SK-MEL-5 (cell line): ENCODE measurements at regions not wholly inside any gene's neighbourhood (a gene's known extent, or its start where the extent isn't known, plus 50 kb on each side); places are given as distances from the start of the nearest gene placed in this dataset.
"Not testable (repeated sequence)": the region's sequence is repeated elsewhere in the genome, so short reads cannot be mapped to it uniquely, and the experiment has no call there.

Experiments used
- DNase-seq: peaks from one replicate; pipeline ENCODE4 v3.0.0-alpha.2; 2016; ENCODE audit warnings: low read depth, low spot score
- in situ Hi-C: cut with HindIII; loops from 2 replicates; pipeline ENCODE4 v1.10.0; 2016; ENCODE audit warnings: low sequenced_read_pairs, high pct_unique_total_duplicates, low pct_unique_long_range_greater_than_20kb

DNA sequence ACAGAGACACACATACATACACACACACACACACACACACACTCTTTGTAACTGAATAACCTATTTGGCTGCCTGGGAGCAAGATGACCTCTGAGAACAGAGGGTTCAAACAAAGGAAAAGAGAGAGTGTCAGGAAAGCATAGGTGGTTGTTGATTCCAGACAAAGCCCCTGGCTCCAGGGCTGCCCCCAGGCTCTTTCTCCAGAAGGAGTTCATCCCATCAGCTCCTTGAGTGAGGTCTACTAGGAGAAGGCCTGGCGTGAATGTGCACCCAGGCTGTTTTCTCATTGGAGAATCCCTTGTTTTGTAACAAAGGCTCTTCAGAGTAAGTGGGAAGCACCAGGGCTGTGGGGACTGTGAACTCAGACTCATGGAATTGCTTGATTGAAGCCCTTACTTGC is 151.9 kb downstream of the EMP1 start:
- in situ Hi-C loops, result no loop called here
- DNase-seq, result no peak

GRCh38 chr12:13347241-13348043 is 150.9 kb downstream of the EMP1 start:
- no peak for DNase-seq
- in situ Hi-C loops, result no loop called here

DNA sequence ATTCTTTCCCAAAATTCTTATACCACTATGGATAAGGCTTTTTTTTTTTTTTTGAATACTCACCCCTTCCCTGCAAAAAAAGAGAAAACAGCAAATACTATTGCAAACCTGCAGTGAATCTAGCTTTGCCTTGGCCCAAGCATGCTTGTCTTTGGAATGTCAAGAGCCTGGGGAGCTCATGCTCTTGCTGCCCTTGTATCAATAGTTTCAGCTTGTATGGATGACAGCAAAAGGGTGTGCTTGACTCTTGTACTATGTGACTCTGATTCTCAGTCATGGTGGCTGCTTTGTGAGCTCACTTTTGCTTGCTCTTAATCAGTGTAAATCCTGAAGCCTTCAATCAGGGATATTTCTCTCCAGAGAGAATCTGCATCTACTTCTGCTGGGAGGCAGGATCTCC is 149.2 kb downstream of the EMP1 start:
- DNase-seq, result no peak
- in situ Hi-C loops, result no loop called here

- in situ Hi-C loops, result no loop called here
- DNase-seq, result no peak
These were observed 146.8 kb downstream of the EMP1 start for GRCh38 chr12:13343375-13343774.

DNA sequence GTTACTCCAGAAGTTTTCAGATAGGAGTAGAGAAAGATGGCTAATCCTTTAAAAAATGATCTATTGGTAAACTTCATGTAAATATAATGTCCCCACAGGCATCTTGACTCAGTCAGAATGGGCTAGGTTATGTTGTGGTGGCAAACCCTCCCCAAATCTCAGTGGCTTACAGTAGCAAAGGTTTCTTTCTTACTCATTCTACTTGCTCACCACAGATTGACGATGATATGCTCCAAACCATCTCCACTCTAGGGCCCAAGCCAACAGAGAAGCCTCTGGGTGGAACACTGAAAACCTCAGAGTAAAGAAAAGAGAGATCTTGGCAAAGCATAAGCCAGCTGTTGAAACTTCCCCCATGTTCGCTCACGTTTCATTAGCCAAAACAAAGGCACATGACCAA is 146.4 kb downstream of the EMP1 start:
- in situ Hi-C loops, result no loop called here

DNA sequence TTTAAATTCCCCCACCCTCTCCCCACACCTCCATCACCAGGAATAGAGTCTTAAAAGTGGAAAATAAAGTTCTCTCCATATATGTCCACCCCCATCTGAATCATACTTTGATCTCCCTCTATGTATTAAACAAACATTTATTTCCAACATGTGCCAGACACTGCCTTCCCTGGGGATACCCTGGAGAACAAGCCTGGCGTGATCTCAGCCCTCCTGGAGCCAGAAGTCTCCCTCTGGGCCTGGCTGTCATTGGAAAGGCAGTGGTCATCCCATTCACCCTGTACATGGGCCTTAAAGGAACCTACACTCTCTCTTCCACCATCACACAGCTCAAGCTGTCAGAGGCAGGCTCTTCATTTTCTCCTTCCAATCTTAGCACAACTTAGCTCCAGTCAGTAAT is 143.6 kb downstream of the EMP1 start:
- in situ Hi-C loops, result no loop called here
- no peak for DNase-seq

More for the DNA sequence above, 146.4 kb downstream of the EMP1 start:
- DNase-seq, result no peak

DNA sequence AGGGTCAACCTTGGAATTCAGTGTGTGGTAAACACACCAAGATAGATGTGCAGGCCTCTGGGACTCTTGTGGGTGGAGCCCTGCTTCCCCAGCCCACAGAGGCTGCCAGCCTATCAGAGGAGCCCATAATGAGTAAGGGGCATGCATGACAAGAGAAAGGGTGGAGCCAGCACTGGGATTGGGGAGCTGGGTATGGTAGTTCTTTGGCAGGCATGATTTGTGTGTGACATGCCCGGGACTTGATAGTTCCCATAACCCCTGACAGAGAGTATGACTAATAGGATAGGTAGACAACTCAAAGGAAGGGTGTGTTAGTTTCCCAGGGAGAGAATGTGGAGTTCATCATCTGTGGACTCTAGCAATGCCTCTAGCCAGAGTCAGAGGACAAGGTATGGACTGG is 143.0 kb downstream of the EMP1 start:
- DNase-seq, result no peak
- in situ Hi-C loops, result no loop called here

DNA sequence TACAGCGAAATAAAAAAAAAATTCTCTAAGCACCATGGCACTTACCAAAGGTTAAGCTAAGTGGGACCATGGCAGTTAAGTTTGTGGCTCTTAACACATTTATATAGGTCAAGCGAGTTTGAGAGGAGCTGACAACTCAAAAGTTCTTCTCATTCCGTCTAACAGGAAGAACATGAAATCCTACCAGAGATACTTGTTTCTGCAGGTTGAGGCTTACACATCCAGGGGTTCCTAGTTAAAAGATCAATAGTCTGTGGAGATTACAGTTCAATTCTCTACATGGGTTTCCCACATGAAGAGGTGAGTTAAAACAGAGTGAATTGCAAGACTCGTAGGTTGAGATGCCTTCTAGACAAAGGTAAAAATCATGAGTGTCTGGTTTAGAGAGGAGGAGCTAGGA is 142.6 kb downstream of the EMP1 start:
- in situ Hi-C loops, result no loop called here
- DNase-seq, result no peak

- in situ Hi-C loops, result no loop called here
- no peak for DNase-seq
These were observed 141.3 kb downstream of the EMP1 start for GRCh38 chr12:13337791-13338190.

- DNase-seq, result no peak
- in situ Hi-C loops, result no loop called here
These were observed 139.7 kb downstream of the EMP1 start for GRCh38 chr12:13336216-13336615.

DNA sequence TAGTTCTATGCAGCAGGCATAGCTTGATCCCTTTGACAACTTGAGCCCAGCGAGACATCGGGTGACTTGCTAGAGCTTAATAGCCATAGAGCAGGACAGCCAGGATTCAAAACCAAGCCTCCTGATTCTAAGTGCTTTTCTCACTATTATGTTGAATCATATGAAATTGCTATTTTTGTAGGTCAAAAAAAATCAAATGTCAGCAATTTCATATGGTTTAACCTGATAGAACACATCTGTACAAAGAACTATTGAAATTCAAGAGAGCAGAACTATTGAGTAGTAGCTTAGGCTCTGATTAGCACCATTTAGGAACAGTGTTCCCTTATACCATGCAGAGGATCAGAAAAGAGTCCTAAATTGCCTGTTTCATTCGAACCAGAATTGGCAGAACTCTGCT is 132.0 kb downstream of the EMP1 start:
- DNase-seq, result no peak
- in situ Hi-C loops, result no loop called here

DNA sequence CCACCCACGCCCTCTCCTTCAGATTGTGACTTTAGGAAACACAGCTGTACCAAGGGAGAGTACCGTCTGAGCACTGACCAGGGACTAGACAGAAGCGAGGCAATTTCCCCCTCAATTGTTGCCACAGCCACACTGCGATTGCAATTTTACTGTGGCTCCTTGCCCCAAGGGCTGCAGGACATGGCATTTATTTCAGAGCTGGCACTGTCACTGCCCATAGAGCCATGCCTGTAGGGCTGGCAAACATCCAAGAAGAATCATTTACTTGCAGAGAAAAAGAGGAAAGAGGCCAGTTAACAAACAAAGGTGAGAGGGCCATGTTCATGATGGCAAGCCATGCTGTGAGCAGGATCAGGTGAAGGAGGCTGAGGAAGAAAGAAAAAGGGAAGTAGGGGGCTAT is 129.6 kb downstream of the EMP1 start:
- in situ Hi-C loops, result no loop called here
- no peak for DNase-seq

GRCh38 chr12:13325037-13325436 is 128.5 kb downstream of the EMP1 start:
- in situ Hi-C loops, DNase-seq: not testable (repeated sequence)

DNA sequence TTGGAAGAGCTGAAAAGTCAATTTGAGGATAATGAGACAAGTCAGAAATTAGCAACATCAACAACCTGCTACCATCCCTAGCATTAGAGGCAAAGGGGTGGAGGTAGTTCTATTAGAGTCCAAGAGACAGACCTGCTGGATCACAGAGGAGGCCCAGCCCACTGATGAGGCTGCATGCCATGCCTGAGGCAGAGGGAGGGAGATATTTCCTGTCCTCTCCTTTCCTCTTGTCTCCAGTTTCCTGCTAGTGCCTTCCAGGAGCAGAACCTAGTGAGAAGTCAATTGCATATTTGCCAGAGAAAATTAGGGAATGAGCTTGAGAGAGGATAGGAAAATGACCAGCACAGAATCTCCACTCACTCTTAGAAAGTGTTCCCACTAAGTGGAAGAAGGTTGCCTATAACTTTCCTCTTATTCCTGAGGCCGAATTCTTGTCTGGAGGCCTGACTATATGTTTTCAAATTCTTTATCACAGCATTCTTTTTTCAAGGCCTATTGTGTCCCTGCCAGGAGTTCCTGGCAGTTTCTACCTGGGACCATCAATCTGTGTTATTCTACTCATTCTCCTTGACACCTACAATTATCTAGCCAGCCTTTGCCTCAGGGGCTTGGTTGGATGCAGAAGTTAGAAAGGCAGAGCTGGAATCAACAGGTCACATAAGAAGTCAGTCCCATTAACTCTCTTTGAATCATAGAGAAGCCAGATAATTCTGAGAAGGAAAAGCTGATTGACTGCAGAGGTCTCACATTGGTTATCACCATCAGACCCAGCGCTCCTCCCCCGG is 121.9 kb downstream of the EMP1 start:
- in situ Hi-C loops, result no loop called here
- DNase-seq, result no peak

GRCh38 chr12:13316587-13317246 is 120.2 kb downstream of the EMP1 start:
- in situ Hi-C loops, result no loop called here
- no peak for DNase-seq

GRCh38 chr12:13313886-13314285 is 117.4 kb downstream of the EMP1 start:
- in situ Hi-C loops, result no loop called here
- no peak for DNase-seq

- no peak for DNase-seq
- in situ Hi-C loops, result no loop called here
These were observed 115.0 kb downstream of the EMP1 start for GRCh38 chr12:13311551-13311950.

- in situ Hi-C loops, result no loop called here
- DNase-seq, result no peak
These were observed 110.8 kb downstream of the EMP1 start for GRCh38 chr12:13307143-13307816.
